KOPT-K1 (cell line): ENCODE measurements at regions not wholly inside any gene's neighbourhood (a gene's known extent, or its start where the extent isn't known, plus 50 kb on each side); places are given as distances from the start of the nearest gene placed in this dataset.

Experiments
- H3K27ac ChIP-seq: fragments of 200-600 bp; sonication (generic); 2 replicates; pipeline ENCODE4 v1.5.1; 2016; ENCODE audit warnings: antibody characterized with exemption, mild to moderate bottlenecking, low read depth, low read length; ENCODE audit not compliant: poor library complexity, severe bottlenecking
- H3K36me3 ChIP-seq: fragments of 200-600 bp; sonication (generic); 2 replicates; pipeline ENCODE4 v1.5.1; 2017; ENCODE audit warnings: antibody characterized with exemption, mild to moderate bottlenecking, low read length, moderate library complexity; ENCODE audit not compliant: insufficient read depth
- H3K9me3 ChIP-seq: fragments of 200-600 bp; sonication (generic); 2 replicates; pipeline ENCODE4 v1.5.1; 2017; ENCODE audit warnings: antibody characterized with exemption, low read length, mild to moderate bottlenecking; ENCODE audit not compliant: insufficient read depth, poor library complexity, severe bottlenecking

DNA sequence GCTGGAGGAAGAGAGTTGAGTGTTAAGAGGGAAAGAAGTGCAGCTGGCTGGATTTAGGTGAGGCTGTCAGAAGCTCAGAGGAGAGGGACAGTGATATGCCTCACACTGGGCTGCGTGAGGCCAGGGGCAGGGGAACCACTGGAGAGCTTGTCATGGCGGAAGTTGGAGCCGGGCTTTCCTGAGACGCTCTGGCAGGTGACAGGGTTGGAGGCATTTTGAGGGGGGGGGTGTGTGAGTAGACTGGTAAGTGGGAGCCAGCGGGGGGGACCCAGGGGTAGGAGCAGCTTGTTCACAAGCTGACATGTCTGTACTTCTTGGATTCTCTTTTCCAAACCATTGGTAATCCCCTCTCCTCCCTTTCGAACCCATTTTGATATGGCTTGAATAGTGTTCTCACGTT, 331.5 kb upstream of the RGMA start:
- H3K27ac ChIP-seq, result no peak overlapping the region
- no peaks in the 10 kb centered on the region for H3K36me3 ChIP-seq
- H3K9me3 ChIP-seq, result no peaks in the 10 kb centered on the region

DNA sequence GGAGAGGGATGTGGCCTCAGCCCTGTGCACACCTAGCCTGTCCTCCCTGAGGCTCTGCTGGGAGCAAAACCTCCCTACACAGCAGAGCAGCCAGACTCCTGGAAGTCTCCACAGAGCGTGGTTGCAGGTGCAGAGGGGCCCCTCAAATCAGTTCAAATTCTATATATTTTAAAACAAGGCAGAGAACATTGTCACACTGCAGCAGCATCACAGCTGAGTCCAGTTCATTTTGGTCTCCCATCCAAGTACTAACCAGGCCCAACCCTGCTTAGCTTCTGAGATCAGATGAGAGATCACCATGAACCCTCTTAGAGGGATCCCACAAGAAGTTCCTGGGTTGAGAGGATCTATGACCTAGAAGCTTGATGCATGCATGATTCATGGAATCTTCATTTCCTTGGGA, 331.0 kb upstream of the RGMA start:
- Histone ChIP-seq H3K9me3 (no peaks in the 10 kb centered on the region), H3K27ac (no peak overlapping the region), H3K36me3 (no peaks in the 10 kb centered on the region)

DNA sequence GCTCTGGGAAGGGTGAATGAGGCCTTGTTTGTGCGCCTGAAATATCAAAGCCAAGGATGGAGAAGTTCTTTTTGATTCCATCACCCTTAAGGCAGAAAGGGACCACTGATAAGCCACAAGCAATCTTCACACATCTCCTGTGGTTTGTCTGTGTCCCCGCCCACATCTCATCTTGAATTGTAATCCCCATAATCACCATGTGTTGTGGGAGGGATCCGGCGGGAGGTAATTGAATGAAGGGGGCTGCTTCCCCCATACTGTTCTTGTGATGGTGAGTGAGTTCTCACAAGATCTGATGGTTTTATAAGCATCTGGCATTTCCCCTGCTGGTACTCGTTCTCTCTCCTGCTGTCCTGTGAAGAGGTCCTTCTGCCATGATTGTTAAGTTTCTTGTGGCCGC, 329.6 kb upstream of the RGMA start:
- H3K9me3 ChIP-seq, result no peaks in the 10 kb centered on the region
- no peak overlapping the region for H3K27ac ChIP-seq
- no peaks in the 10 kb centered on the region for H3K36me3 ChIP-seq

DNA sequence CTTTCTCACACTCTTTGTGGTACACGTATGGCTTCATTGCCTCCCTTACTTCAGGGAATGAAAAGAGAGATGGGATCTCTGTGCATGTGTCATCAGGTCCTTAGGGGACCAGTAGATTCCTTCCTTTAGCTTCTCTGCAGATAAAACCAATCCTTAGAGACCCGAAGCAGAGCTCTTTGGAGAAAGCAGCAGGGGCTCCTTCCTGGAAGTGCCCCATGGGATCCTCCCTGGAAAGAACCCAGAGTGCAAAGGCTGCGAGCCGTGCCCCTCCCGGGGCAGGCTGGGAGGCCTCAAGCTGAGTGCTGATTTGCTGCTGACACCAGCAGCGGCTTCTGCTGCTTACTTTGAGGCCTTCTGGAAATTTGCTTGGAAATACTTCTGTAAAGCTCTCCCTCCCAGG, 328.6 kb upstream of the RGMA start:
- Histone ChIP-seq H3K36me3 (no peaks in the 10 kb centered on the region), H3K27ac (no peak overlapping the region), H3K9me3 (no peaks in the 10 kb centered on the region)

DNA sequence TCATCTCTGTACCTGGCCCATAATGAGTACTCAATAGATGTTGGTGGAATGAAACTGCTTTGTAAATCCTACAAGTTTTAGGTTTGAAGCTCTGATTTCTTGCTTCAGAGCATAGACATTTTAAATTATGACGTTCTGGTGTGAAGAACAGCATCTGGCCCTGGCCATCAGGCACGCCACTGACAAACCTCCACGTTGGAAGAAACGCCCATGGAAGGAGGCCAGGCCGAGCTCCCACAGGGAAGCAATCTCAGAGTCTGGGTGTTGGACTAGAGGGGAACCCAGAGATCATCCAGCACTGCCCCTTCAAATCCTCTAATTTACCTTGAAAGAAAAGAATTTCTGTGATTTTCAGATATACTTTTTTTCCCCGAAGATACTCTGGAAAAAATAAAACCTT, 328.1 kb upstream of the RGMA start:
- Histone ChIP-seq H3K27ac (no peak overlapping the region), H3K36me3 (no peaks in the 10 kb centered on the region), H3K9me3 (no peaks in the 10 kb centered on the region)

DNA sequence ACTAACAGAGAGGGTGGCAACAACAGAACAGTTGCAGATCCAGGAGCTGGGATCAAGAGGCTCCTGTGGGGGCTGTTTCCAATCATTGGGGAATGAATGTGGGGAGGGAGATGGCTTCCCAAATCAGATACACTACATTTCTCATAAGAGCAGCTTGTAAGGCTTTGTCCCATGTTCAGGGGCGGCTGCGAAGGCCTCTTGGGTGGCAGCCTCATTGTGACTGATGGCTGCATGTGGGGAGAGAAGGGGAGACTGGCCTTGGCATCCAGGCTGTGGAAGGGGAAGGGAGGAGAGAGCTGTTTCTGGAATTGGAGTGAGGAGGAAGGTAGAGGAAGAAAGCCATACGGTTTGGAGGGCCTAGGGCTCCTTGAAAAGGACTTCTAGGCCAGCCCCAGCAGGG, 326.6 kb upstream of the RGMA start:
- Histone ChIP-seq H3K9me3 (no peaks in the 10 kb centered on the region), H3K27ac (no peak overlapping the region), H3K36me3 (no peaks in the 10 kb centered on the region)

DNA sequence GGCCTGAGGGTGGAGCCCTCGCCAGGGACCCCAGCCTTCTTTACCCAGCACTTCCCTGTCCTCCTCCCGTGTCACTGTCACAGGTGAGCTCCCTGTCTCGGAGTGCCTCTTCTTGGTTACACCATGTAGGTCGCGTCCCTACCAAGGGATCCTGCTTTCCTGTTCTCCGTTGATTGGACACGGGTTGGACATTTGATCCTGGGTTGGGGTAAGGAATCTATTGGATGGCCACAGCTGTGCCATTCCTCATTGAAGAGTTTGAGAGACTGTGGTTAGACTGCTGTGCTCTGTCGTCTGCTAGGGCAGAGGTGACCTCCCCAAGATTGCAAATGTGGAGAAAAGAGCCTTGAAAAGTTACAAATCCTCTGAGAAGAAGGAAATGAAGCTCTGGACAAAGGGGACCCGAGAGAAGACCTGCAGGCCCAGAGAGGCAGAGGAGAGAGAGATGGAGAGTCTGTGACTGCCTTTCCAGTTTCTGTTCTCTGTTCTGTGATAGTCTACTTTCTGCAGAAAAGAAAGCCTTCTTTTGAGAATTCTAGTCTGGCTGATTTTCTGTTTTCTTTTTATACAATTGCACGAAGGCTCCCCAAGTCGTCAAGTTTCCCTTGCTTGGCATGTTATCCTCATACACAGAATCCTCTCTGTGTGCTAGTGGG, 325.7 kb upstream of the RGMA start:
- Histone ChIP-seq H3K9me3 (no peaks in the 10 kb centered on the region), H3K27ac (no peak overlapping the region), H3K36me3 (no peaks in the 10 kb centered on the region)

DNA sequence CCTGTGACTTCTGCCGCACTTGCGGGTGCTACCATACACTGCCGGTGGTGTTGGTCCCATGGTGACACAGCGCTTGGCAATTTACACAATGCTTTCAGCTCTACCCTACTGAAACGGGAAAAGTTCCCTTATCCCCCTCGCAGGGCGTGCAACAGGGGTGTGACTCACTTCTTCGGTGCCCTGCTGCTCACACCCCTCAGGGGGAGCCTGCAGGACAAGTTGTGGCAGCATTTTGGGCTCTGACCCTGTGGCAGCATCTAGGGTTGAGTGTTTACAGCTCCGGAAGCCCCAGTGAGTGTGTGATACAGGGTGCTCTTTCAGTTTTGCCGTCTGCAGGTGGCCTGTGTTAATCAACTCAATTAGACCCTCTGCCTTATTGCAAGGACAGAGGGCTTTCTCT, 324.7 kb upstream of the RGMA start:
- Histone ChIP-seq H3K27ac (no peak overlapping the region), H3K9me3 (no peaks in the 10 kb centered on the region), H3K36me3 (no peaks in the 10 kb centered on the region)

DNA sequence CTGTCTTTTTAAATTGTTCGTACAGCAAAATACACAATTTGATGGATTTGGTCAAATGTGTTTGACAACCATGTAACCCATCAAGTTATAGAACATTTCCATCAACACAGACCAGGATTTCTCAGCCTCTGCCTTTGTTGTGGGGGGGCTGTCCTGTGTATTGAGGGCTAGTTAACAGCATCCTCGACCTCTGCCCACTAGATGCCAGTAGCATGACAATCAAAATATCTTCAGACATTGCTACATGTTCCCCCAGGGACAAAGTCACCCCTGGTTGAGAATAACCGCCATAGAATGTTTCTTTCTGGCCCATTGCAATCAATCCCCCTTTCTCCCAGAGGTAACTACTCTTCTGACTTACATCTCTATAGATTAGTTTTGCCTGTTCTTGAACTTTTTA, 310.1 kb upstream of the RGMA start:
- Histone ChIP-seq H3K27ac (no peak overlapping the region), H3K9me3 (peaks cover 6% of the 10 kb centered on the region), H3K36me3 (no peaks in the 10 kb centered on the region)

DNA sequence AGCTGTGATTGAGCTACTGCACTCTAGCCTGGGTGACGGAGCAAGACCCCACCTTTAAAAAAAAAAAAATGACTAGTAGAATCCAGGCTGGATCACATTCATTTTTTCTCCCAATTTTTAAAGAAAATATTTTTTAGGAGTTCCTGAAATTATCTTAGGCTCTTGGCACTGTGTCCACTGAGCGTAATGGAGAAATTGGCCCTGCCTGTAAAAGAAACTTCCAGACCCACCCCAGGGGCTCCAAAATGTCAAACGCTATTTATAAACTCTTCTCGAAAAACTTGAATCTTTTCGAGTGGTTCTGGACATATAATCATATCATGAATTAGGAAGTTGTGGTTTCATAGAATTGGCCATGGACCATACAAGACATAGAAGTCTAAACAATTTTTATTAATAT, 300.2 kb upstream of the RGMA start:
- H3K36me3 ChIP-seq, result no peaks in the 10 kb centered on the region
- H3K27ac ChIP-seq, result no peak overlapping the region
- H3K9me3 ChIP-seq, result no peaks in the 10 kb centered on the region

DNA sequence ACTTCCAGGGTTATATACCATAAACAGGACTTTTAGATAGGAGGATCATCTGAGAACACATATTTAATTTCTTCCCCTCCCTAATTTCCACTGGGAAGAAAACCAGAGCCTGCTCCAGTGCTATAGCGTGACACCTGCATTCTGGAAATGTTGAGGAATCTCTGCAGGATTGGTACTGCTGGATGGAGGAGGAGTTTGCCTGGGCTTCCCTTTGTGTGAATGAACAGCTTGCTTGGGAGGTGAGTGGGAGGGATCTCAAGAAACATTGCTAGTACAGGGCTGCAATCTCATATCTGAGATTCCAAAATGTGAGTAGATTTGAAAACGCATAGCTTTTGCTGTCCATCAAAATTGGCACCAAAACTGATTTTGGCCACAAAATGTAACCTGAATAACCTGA, 295.9 kb upstream of the RGMA start:
- no peaks in the 10 kb centered on the region for H3K9me3 ChIP-seq
- no peaks in the 10 kb centered on the region for H3K36me3 ChIP-seq
- H3K27ac ChIP-seq, result no peak overlapping the region

DNA sequence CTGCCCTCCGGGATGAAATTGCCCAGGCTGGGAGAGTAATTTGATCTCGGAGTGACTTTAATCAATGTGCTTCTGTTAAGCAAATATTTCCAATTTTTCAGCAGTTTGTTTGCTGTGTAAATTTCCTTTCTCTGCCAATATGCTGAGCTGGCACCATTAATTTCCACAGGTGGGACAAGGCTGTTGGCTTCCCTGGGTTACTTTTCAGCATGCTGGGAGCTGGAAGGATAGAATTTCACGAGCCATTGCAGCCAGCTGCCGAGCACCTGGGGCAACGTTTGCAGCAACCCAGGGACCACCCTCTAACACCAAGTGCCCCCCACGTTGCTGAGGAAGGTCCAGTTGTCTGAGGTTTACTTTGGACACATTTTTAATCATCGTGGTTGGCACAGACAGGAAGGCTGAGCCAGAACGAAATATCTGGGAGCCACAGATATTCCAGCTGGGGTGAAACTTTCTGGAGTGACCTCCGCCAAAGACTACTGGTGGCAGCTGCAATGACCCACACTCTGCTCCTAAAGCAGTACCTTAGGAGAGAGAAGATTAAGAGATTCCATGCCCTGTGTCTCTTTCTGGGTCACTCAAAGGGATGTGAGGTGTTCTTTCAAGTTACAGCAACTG, 293.3 kb upstream of the RGMA start:
- Histone ChIP-seq H3K36me3 (no peaks in the 10 kb centered on the region), H3K9me3 (no peaks in the 10 kb centered on the region), H3K27ac (no peak overlapping the region)

DNA sequence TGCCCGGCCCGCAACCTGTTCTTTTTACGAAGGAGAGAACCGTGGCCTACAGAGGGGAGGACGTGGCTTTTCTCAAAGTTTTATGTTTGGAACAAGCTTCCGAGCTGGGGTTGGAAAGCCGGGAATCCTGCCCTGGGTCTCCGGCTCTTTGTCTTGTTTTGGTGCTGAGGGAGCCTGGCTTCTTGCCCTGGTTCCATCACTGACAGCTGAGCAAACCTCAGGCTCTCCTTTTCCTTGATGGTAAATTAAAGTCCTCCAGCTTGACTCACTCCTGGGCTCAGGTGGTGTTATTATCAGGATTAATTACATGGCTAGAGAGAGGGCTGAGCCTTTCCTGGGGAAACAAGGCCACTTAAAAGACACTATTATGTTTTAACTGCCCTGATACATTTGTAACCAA, 289.5 kb upstream of the RGMA start:
- Histone ChIP-seq H3K9me3 (no peaks in the 10 kb centered on the region), H3K36me3 (no peaks in the 10 kb centered on the region), H3K27ac (no peak overlapping the region)

DNA sequence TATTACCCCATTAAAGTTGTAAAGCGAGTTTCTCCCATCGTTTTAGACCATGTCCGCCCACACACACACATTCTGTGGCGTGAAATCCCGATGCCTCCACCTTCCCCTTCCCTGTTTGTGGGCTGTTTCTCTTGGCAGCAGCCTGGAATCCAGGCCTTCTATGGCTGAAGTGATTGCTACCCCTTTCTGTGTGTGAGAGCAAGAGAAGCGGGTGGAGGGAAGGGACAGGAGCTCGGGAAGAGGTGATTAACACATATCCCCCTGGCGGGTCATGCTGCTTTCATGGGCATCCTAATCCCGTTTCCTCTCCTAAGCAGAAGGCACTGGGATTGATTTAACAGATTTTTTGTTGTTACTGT, 283.8 kb upstream of the RGMA start:
- Histone ChIP-seq H3K27ac (no peak overlapping the region), H3K9me3 (no peaks in the 10 kb centered on the region)

DNA sequence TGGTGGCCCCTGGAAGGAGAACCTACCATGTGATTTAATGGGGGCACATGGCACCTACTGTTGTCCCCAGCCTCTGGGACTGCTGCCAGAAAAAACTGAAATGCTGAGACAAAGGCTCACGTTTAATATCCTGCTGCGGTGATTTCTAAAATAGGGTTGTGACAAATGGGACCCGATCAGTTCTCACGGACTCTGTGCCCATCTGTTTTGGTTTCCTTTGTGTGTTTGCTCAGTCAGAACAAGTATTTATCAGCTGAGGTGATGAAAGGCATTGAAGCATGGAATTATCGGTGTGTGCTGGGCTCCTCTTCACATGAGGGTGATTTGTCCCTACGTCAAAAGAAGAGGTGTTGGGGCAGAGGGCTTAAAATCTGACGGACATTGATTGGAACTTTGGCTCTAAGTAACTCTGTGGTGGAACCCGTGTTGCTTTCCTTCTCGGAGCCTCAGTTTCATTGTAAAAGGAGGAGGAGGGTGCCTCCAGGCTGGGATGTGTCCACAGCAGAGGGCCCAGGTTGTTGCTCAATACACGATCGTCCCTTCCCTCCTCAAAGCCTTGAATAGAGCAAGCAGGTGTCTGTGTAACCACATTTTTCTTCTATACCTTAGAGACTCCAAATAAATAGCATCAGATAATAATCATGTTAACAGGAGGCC, 283.3 kb upstream of the RGMA start:
- Histone ChIP-seq H3K27ac (no peak overlapping the region), H3K36me3 (no peaks in the 10 kb centered on the region), H3K9me3 (no peaks in the 10 kb centered on the region)

More for the DNA sequence above, 283.8 kb upstream of the RGMA start:
- H3K36me3 ChIP-seq, result no peaks in the 10 kb centered on the region
